Lung (tissue), 11 donors: ENCODE measurements at regions not wholly inside any gene's neighbourhood (a gene's known extent, or its start where the extent isn't known, plus 50 kb on each side); places are given as distances from the start of the nearest gene placed in this dataset.

Experiments
- ATAC-seq: fragments of 200-7000 bp; cut with Tn5 transposase; one replicate; pipeline ENCODE4 v1.9.1; 2020; ENCODE audit warnings: moderate number of reproducible peaks; ENCODE audit not compliant: insufficient read depth, low FRiP score
- DNase-seq, 3 donors: peaks; one replicate each; pipeline ENCODE4 v3.0.0-alpha.2; 2013 to 2017
- H3K27ac ChIP-seq, 2 donors: one replicate each; pipeline ENCODE4 v1.5.1; 2013; ENCODE audit warnings: mild to moderate bottlenecking in 2 of 2, moderate library complexity in 2 of 2, control low read depth in 1 of 2, inconsistent platforms in 1 of 2, low read depth in 1 of 2, low read length in 1 of 2
- H3K27me3 ChIP-seq, 3 donors: one replicate each; pipeline ENCODE4 v1.5.1; 2013; ENCODE audit warnings: low read length in 2 of 3; ENCODE audit not compliant: control insufficient read depth in 3 of 3, insufficient read depth in 3 of 3
- H3K36me3 ChIP-seq, 4 donors: one replicate each; pipeline ENCODE4 v1.5.1; 2013; ENCODE audit warnings: low read length in 4 of 4, mild to moderate bottlenecking in 1 of 4, moderate library complexity in 1 of 4; ENCODE audit not compliant: control insufficient read depth in 4 of 4, insufficient read depth in 4 of 4
- H3K4me1 ChIP-seq, 5 donors: one replicate each; pipeline ENCODE4 v1.5.1; 2013; ENCODE audit warnings: low read length in 5 of 5, mild to moderate bottlenecking in 2 of 5, moderate library complexity in 1 of 5; ENCODE audit not compliant: control insufficient read depth in 5 of 5, insufficient read depth in 5 of 5
- H3K4me3 ChIP-seq: one replicate; pipeline ENCODE4 v1.5.1; 2013; ENCODE audit warnings: mild to moderate bottlenecking, control low read depth, moderate library complexity
- H3K9ac ChIP-seq, 2 donors: one replicate each; pipeline ENCODE4 v1.5.1; 2013; ENCODE audit warnings: low read length in 2 of 2, control low read depth in 1 of 2; ENCODE audit not compliant: insufficient read depth in 1 of 2
- H3K9me3 ChIP-seq, 4 donors: one replicate each; pipeline ENCODE4 v1.5.1; 2013; ENCODE audit warnings: low read length in 3 of 4, mild to moderate bottlenecking in 1 of 4, moderate library complexity in 1 of 4; ENCODE audit not compliant: control insufficient read depth in 4 of 4, insufficient read depth in 3 of 4
- CTCF ChIP-seq: IDR thresholded peaks from 2 replicates; pipeline ENCODE4 v1.5.1; 2012; ENCODE audit warnings: mild to moderate bottlenecking; ENCODE audit errors: control extremely low read depth, extremely low read depth
- WGBS, 2 donors: extraction: QIAGEN DNeasy Blood & Tissue Kit; methylation state at CpG; one replicate each; pipeline ENCODE4 v1.1.7; 2013; 5-methylcytosine and 5-hydroxymethylcytosine counted together
- donor health status: control.
- donor health status: control.
- donor health status: Bipolar disorder and iron deficiency.
- donor health status: healthy.
- donor health status: DM: yes; HTN: yes; CAD: no.

GRCh38 chr3:28649266-28649665 lies 300.6 kb upstream of the AZI2 start:
- Histone ChIP-seq H3K4me1 (peaks cover 0 to 10% (median 0%) of the 10 kb centered on the region in 5 donors), H3K4me3 (no peak overlapping the region), H3K36me3 (no peaks in the 10 kb centered on the region), H3K27me3 (no peaks in the 10 kb centered on the region), H3K9me3 (no peaks in the 10 kb centered on the region), H3K27ac (no peak overlapping the region), H3K9ac (no peak overlapping the region)
- ATAC-seq = no peak
- WGBS, 2 donors = 84 to 90% methylated on average over 2 of the region's 2 CpGs
- DNase-seq = no peak
- TF ChIP-seq CTCF = no peak

- Histone ChIP-seq H3K9me3 (no peaks in the 10 kb centered on the region), H3K4me3 (no peak overlapping the region), H3K36me3 (no peaks in the 10 kb centered on the region), H3K27me3 (no peaks in the 10 kb centered on the region), H3K4me1 (peaks cover 0 to 2% (median 0%) of the 10 kb centered on the region in 5 donors), H3K9ac (no peak overlapping the region), H3K27ac (no peak overlapping the region)
- WGBS, 2 donors = 85 to 94% methylated on average over 3 of the region's 3 CpGs
- no peak for TF ChIP-seq CTCF
- ATAC-seq (no peak), DNase-seq (no peak)
Measured at GRCh38 chr3:28651159-28651558, 302.5 kb upstream of the AZI2 start.

GRCh38 chr3:28664123-28664522 lies 315.5 kb upstream of the AZI2 start:
- no peaks in the 10 kb centered on the region for H3K9me3 ChIP-seq
- H3K9ac ChIP-seq = no peak overlapping the region
- H3K36me3 ChIP-seq = no peaks in the 10 kb centered on the region
- ATAC-seq (no peak), DNase-seq (no peak)
- H3K27ac ChIP-seq = no peak overlapping the region
- H3K4me3 ChIP-seq = no peak overlapping the region
- H3K27me3 ChIP-seq = no peaks in the 10 kb centered on the region
- TF ChIP-seq CTCF = no peak
- WGBS, 2 donors = 92 to 94% methylated on average over 5 of the region's 5 CpGs
- peaks cover 0 to 12% (median 1%) of the 10 kb centered on the region in 5 donors for H3K4me1 ChIP-seq
